ENCODE measurements at regions not wholly inside any gene's neighbourhood (a gene's known extent, or its start where the extent isn't known, plus 50 kb on each side); places are given as distances from the start of the nearest gene placed in this dataset.

- TF ChIP-seq, protein P1, sequence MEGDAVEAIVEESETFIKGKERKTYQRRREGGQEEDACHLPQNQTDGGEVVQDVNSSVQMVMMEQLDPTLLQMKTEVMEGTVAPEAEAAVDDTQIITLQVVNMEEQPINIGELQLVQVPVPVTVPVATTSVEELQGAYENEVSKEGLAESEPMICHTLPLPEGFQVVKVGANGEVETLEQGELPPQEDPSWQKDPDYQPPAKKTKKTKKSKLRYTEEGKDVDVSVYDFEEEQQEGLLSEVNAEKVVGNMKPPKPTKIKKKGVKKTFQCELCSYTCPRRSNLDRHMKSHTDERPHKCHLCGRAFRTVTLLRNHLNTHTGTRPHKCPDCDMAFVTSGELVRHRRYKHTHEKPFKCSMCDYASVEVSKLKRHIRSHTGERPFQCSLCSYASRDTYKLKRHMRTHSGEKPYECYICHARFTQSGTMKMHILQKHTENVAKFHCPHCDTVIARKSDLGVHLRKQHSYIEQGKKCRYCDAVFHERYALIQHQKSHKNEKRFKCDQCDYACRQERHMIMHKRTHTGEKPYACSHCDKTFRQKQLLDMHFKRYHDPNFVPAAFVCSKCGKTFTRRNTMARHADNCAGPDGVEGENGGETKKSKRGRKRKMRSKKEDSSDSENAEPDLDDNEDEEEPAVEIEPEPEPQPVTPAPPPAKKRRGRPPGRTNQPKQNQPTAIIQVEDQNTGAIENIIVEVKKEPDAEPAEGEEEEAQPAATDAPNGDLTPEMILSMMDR (IDR thresholded peaks at IDR 0.05; ENCODE audit: low read depth, low read length, poor library complexity, severe bottlenecking) = no peak
- TF ChIP-seq EZH2phosphoT487 (IDR thresholded peaks at IDR 0.05; ENCODE audit: borderline replicate concordance, low read length) = no peak
Observed at GRCh38 chr6:159349915-159350314, 180.7 kb downstream of the FNDC1 start.
